ENCODE measurements at regions not wholly inside any gene's neighbourhood (a gene's known extent, or its start where the extent isn't known, plus 50 kb on each side); places are given as distances from the start of the nearest gene placed in this dataset.
A peak's percentile ranks its signal among the peaks of the same experiment; 100 is the strongest.

- H3K9me2 ChIP-seq (replicated peaks; ENCODE audit: insufficient read depth): no peaks in the 10 kb centered on the region
- no peak for DNase-seq (ENCODE audit: low spot score)
- H3K36me3 ChIP-seq (replicated peaks; ENCODE audit: insufficient read depth, low read depth): no peaks in the 10 kb centered on the region
- WGBS (ENCODE audit: low lambda C conversion rate, missing lambda C conversion rate): 83% methylated on average over 2 of the region's 2 CpGs
- TF ChIP-seq CTCF (IDR thresholded peaks at IDR 0.05; ENCODE audit: poor library complexity) (no peak), EZH2 (IDR thresholded peaks at IDR 0.05; ENCODE audit: borderline replicate concordance) (no peak), EZH2phosphoT487 (IDR thresholded peaks at IDR 0.05; ENCODE audit: low read depth, severe bottlenecking, unreplicated experiment) (no peak)
- no peak overlapping the region for H3K4me2 ChIP-seq
- no peak overlapping the region for H3K4me3 ChIP-seq
- no peaks in the 10 kb centered on the region for H3K27me3 ChIP-seq
- H3K9me3 ChIP-seq (ENCODE audit: low read depth): peaks cover 6% of the 10 kb centered on the region
- H4K20me1 ChIP-seq (ENCODE audit: insufficient read depth, poor library complexity, severe bottlenecking): no peaks in the 10 kb centered on the region
- no peaks in the 10 kb centered on the region for H3K79me2 ChIP-seq
- peaks cover 5% of the 10 kb centered on the region for H3K4me1 ChIP-seq (ENCODE audit: insufficient read depth)
- H3K27ac ChIP-seq: peak overlapping the region; percentile 6
- no peak overlapping the region for H2AFZ ChIP-seq
These were observed 275.4 kb downstream of the NFKBIZ start for GRCh38 chr3:102124704-102125103.

GRCh38 chr3:102125197-102125993, 276.1 kb downstream of the NFKBIZ start:
- Histone ChIP-seq H3K4me1 (ENCODE audit: insufficient read depth) (peaks cover 7% of the 10 kb centered on the region), H3K79me2 (no peaks in the 10 kb centered on the region), H3K4me3 (no peak overlapping the region), H2AFZ (no peak overlapping the region), H3K27me3 (no peaks in the 10 kb centered on the region), H3K36me3 (replicated peaks; ENCODE audit: insufficient read depth, low read depth) (no peaks in the 10 kb centered on the region), H3K27ac (peak overlapping the region; percentile 6), H3K9me3 (ENCODE audit: low read depth) (peaks cover 6% of the 10 kb centered on the region), H3K4me2 (no peak overlapping the region), H3K9me2 (replicated peaks; ENCODE audit: insufficient read depth) (no peaks in the 10 kb centered on the region), H4K20me1 (ENCODE audit: insufficient read depth, poor library complexity, severe bottlenecking) (no peaks in the 10 kb centered on the region)
- no peak for TF ChIP-seq CTCF (IDR thresholded peaks at IDR 0.05; ENCODE audit: poor library complexity)
- no peak for TF ChIP-seq EZH2 (IDR thresholded peaks at IDR 0.05; ENCODE audit: borderline replicate concordance)
- TF ChIP-seq EZH2phosphoT487 (IDR thresholded peaks at IDR 0.05; ENCODE audit: low read depth, severe bottlenecking, unreplicated experiment): no peak
- 63% methylated on average over 5 of the region's 5 CpGs for WGBS (ENCODE audit: low lambda C conversion rate, missing lambda C conversion rate)
- no peak for DNase-seq (ENCODE audit: low spot score)

- Histone ChIP-seq H3K27me3 (no peaks in the 10 kb centered on the region), H3K4me3 (no peak overlapping the region), H3K9me2 (replicated peaks; ENCODE audit: insufficient read depth) (no peaks in the 10 kb centered on the region), H3K4me2 (no peak overlapping the region), H3K36me3 (replicated peaks; ENCODE audit: insufficient read depth, low read depth) (no peaks in the 10 kb centered on the region), H3K79me2 (no peaks in the 10 kb centered on the region), H2AFZ (no peak overlapping the region), H3K4me1 (ENCODE audit: insufficient read depth) (peaks cover 7% of the 10 kb centered on the region), H4K20me1 (ENCODE audit: insufficient read depth, poor library complexity, severe bottlenecking) (no peaks in the 10 kb centered on the region), H3K9me3 (ENCODE audit: low read depth) (peaks cover 6% of the 10 kb centered on the region), H3K27ac (no peak overlapping the region)
- WGBS (ENCODE audit: low lambda C conversion rate, missing lambda C conversion rate): 97% methylated on average over 1 of the region's 1 CpG
- no peak for DNase-seq (ENCODE audit: low spot score)
- TF ChIP-seq EZH2phosphoT487 (IDR thresholded peaks at IDR 0.05; ENCODE audit: low read depth, severe bottlenecking, unreplicated experiment): no peak
These were observed 276.7 kb downstream of the NFKBIZ start for GRCh38 chr3:102125994-102126368.

- Histone ChIP-seq H3K79me2 (no peaks in the 10 kb centered on the region), H3K4me3 (no peak overlapping the region), H3K27me3 (no peaks in the 10 kb centered on the region), H3K4me1 (ENCODE audit: insufficient read depth) (peaks cover 12% of the 10 kb centered on the region), H3K4me2 (no peak overlapping the region), H3K36me3 (replicated peaks; ENCODE audit: insufficient read depth, low read depth) (no peaks in the 10 kb centered on the region), H2AFZ (no peak overlapping the region), H3K9me3 (ENCODE audit: low read depth) (no peaks in the 10 kb centered on the region), H3K9me2 (replicated peaks; ENCODE audit: insufficient read depth) (no peaks in the 10 kb centered on the region), H4K20me1 (ENCODE audit: insufficient read depth, poor library complexity, severe bottlenecking) (no peaks in the 10 kb centered on the region), H3K27ac (peak overlapping the region; percentile 57)
- no peak for TF ChIP-seq EZH2 (IDR thresholded peaks at IDR 0.05; ENCODE audit: borderline replicate concordance)
- TF ChIP-seq CTCF (IDR thresholded peaks at IDR 0.05; ENCODE audit: poor library complexity): no peak
- no peak for TF ChIP-seq EZH2phosphoT487 (IDR thresholded peaks at IDR 0.05; ENCODE audit: low read depth, severe bottlenecking, unreplicated experiment)
- DNase-seq (ENCODE audit: low spot score): peak; percentile 33
- WGBS (ENCODE audit: low lambda C conversion rate, missing lambda C conversion rate): 52% methylated on average over 3 of the region's 3 CpGs
These were observed 280.7 kb downstream of the NFKBIZ start for GRCh38 chr3:102129760-102130608.
